Medulla oblongata (tissue), 1 donor: ENCODE measurements at regions not wholly inside any gene's neighbourhood (a gene's known extent, or its start where the extent isn't known, plus 50 kb on each side); places are given as distances from the start of the nearest gene placed in this dataset.

Source experiments
- DNase-seq: peaks from one replicate; pipeline ENCODE4 v3.0.0-alpha.2; 2015; ENCODE audit errors: extremely low spot score

DNA sequence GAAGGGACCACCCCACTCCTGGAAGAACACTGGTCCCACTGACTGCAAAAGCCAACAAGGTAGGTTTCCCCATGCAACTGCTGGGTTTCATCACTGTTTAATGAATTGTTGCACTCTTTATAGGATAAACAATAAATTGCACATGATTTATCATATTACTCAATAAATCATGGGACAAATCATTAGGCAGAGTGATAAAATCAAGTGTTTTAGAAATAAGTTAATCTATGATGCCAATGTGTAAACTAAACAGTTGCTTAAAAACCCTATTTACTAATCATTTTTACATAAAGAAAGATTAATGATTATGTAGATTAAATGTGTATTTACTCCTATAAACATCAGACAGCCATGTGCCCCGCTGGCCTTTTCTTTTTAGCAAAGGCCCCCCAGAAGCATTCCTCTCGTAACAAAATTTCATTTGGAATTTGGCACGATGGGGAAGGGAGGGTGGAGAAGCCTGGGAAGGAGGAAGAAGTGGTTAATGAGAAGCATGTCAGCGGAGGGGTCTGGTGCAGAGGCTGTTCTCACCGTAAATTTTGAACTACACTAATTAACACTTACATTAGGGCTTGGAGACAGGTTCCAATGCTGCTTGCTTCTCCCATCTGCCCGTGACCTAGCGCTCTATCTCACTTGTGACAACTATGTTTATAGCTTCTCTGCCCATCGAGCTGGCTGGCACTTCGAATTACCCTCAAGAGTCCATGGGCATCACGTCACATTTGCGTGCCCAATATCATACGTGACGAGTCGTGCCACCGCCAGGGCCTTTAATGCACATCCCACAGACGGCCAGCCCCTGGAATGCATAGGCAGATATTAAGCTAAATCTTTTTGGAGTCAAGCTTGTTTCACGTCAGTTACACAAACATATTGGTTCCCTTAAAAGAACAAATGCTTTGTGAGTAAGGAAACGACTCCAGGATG lies 357.7 kb upstream of the TSHZ3 start:
- DNase-seq = no peak

DNA sequence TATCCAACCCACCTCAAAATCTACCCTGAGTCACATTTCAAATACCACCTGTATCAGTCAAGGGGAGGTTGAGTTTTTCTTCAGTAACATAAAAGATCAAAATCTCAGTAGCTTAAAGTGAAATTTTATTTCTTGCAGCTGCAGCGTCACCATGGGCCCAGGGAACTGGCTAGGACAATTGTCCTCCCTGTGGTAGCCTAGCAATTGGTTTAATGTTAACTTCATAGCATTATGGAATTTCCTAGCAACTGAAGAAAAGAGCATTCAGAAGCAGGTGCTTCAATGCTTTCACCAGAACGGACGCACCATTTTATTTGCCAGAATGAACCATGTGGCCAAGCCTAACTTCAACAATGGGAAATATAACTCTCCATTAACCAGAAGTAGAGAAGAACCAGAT lies 359.3 kb upstream of the TSHZ3 start:
- no peak for DNase-seq

DNA sequence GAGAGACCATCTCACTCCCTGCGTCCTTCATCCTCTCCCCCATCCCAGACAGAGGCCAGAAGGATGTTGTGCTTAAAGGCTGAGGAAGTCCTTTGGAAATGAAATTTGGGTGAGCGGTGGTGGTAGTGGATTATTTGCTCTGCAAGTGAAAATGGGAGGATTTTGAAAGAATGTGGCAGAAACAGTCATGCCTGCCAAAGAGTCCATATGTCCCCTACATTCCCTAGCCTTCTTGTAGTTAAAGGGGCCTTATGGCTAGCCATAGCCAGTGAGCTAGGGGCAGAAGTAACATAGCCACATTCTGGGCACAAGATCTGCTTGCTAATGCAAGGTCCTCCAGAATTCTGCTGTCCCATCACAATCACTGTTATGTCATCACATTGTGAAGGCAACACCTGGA lies 360.2 kb upstream of the TSHZ3 start:
- no peak for DNase-seq

DNA sequence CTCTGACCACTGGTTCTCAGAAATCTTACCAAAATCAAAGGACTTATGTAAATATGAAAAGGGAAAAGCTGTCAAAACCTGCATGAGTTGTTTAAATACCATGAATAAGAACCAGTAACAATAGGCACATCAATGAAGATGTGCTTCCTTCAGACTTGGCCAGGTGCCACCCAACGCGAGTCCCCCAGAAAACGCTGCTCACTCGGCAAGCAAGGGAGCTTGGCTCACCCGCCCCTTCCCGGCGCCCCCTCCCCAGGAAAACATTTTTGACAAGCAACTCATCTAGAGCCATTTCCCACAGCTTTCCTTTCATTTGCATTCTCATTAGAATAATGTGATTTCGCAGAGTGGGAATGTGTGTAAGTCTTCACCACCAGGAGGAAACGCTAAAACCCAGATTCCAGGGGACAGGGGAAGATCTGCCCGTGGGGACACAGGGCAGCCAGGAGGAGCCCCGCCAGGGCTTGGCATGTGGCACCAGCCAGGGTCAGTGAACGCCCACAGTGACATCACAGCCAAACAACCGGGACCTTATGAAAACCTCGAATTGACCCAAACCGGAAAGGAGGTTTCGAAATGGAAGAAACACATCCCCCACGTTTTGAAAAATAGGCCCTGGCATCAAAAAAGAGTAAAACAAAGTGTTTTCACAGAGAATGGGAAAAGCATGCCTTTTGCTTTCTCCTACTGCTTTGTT lies 366.2 kb upstream of the TSHZ3 start:
- no peak for DNase-seq

DNA sequence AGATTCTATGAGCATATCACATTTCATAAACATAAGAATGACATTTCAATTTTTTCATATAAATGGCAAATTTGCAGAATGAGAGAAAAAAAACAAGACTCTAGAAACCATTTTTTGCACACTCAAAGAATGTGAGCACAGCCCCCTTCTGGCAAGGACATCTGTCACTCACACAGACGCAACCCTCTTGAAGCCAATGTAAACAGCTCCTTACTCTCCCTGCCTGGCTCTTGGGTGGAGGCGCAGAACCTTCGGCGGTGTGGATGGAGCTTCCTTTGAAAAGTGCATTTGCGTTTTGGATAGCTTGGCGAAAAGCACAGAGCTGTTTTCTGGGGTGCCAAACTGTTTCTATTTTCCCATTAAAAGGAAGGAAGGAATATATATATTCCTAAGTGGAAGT lies 367.6 kb upstream of the TSHZ3 start:
- no peak for DNase-seq

DNA sequence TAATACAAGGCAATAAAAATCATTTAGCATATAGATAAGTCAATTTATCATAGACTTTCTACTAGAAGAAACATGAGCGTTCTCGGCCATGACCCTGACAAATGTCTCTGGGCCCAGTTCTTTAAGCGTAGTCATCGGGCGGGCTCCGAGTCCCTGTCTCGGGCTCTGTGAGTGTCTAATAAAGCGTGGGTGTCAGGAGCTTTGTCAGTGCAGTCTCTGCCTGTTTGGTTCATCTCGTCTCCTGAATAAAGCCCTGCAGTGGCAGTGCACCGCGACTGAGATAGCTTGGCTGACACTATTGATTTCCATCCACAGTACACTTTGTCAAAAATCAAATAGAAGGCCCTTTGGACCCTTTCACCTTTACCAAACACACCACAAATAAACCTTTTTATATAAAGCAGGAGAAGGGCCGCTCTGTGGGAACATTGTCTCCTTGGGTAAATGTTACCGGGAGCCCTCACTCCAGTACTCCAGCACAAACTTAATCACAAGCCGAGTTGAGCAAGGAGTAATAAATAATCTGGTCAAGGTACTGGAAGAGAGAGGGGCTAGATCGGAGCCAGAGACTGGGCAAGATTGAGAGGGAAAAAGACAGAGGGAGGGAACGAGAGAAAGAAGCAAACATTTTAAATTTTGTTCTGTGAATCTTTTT lies 368.2 kb upstream of the TSHZ3 start:
- DNase-seq = no peak

DNA sequence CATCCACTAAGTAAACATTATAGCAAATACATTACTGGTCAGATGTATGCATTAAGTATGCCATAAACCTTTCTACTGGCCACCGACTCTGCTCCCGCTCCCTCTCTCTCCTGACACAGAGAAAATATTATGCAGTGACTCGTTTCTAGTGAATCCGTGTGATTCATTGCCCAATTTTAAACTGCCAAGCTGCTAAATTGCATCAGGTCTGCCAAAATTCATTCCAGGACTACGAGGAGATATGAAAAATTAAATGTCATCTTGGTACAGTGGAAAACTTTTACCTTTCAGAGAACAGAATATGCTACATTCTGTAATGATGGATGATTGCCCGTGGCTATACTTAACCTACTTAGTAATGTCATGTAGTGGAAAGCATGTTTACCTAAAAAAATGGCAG lies 368.8 kb upstream of the TSHZ3 start:
- no peak for DNase-seq

DNA sequence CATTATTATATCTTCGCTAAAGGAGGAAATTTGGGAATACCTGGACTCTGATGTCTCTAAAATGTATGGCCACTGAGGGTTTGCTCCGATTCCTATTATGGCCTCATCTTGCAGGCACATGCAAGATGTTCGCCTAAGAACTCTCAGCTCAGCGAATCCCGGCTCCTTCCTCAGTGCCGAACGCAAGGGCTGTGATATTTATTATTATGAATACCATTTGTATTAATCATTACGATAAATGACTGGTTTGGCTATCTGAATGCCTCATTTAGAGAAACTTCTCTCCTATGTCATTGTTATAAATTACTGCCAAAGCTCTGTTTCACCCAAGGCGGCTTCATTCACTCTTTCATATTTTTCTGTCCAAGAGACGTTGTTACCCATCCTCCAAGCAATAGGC lies 369.7 kb upstream of the TSHZ3 start:
- DNase-seq = no peak

DNA sequence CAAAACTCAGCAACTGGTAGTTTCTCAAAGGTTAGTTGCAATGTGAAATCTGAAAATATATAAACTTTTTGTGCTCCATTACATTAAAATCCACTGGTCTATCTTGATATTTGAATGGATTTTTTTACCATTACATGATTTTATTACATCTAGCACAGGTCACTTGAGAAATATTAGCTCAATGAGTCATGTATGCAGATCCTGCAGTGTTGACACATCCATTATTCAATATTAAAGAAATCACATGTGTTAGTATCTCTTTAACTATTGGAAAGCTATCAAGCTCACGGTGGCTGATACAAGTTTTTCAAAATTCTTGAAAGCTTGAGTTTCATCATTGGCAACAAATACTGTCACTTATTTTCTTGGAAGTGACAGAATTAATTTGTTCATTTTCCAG lies 373.9 kb upstream of the TSHZ3 start:
- no peak for DNase-seq

DNA sequence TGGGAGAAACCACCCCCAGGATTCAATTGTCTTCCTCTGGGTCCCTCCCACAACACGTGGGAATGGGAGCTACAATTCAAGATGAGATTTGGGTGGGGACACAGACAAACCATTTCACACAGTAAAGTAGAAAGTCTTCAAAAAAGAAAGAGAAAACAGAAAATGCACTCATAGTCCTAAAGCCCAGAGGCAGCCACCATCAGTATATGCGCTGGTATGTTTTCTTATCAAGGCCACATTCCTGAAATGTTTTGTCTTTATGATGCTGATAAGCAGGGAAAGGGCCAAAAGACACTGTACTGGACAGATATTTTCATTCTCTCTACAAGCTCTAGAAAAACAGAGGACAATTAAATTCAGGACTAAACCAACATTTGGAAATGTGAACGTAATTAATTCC lies 375.8 kb upstream of the TSHZ3 start:
- DNase-seq = no peak

DNA sequence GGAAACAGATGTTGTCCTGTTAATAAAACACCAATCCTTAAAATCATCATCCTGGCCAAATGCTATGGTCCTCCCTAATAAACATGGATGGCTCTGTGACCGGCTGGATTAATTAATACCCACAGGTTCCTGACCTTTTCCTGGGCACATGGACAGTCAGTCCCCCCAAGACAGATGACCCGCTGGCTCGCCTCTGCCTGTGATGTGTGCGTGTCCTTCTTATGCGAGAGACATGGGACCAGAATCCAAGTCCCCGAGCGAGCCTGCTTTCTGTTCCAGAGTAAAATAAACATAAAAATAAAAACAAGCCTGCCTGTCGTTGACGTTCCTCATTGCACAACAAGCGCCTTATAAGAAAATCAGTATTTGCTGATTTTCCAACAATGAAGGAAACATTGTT lies 378.3 kb upstream of the TSHZ3 start:
- no peak for DNase-seq

DNA sequence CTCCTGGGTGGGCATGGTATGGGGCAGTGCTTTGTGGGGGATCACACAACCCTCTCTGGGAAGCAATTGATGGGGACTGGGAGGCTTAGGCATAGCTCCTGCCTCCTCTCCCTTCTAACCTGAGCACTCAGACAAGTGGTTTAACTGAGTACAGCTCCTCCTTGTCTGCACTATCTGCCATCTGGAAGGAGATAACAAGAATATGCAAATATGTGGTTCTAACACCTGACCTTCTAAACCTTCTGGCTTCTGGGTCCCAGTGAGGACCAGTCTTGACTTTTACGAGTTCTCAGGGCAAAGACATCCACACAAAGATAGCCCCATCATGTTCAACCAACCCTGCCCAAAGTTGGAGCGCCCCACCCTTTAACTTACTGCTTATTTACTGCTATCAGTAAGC lies 381.0 kb upstream of the TSHZ3 start:
- no peak for DNase-seq

DNA sequence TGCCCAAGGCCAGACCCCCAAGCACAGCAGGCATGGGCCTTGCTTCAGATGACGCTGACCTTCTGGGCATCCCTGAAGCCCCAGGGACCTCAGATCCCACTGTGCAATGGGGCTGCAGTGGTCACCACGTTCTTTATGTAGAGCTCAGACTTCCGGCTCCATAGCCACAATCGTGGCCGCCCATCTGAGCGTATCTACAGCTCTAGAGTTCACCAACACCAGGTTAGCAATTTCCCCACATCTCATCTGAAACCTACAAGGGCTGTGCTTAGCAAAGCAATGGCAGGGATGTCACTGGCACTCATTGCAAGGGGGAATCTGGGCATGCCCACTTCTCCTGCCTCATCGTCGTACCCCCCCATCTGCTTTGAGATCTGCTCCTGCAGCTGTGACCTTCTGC lies 384.4 kb upstream of the TSHZ3 start:
- DNase-seq = no peak

DNA sequence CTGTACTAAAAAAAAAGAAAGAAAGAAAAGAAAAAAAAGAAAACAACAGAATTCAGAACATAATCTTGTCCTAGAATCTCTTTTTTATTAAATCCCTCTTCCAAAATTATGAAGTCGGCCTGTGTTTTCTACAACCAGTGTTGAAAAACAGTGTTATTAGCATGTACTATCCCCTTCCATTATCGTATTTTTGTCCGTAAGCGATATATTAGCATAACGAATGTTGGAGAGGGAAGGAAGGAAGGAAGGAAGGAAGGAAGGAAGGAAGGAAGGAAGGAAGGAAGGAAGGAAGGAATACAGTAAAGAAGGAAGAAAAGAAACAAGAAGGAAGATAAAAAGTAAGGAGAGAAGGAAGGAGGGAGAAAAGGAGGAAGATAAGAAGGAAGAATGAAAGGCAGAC lies 393.0 kb upstream of the TSHZ3 start:
- no peak for DNase-seq

DNA sequence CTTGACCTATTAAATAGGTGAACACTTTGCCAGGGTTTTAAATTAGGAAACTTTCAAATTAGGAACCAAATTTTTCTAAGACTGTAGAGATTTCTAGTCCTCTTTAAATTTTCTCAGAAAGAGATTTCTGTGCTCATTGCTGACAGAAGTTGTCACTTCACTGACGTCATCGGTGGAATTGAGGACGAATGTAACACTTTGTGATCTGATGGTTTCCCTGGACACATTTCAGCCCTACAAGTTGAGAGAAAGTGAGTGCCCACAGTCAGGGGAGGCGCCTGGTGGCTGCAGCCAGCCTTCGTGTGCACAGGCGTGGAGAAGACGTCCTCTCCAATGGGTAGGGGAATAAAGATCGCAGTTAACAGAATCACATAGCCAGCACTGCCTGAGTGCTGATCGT lies 396.5 kb upstream of the TSHZ3 start:
- no peak for DNase-seq

DNA sequence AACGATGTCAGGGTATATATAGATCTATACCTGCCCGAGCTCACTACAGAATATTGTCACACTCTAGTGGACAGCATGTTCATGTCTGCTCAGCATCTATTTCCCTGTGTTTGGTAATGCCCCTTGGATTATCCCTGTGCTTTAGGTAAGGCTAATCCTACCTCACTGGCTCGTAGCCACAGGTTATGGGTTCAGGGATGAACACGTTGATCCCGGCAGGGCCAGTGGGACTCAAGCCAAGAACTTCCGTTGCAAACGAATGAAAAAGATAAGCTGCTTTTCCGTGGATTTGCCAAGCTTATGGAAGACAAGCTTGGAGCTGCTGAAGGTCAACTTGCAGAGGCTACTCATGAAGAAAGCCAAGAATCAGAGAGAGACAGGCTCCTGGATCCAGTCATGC lies 400.0 kb upstream of the TSHZ3 start:
- no peak for DNase-seq

DNA sequence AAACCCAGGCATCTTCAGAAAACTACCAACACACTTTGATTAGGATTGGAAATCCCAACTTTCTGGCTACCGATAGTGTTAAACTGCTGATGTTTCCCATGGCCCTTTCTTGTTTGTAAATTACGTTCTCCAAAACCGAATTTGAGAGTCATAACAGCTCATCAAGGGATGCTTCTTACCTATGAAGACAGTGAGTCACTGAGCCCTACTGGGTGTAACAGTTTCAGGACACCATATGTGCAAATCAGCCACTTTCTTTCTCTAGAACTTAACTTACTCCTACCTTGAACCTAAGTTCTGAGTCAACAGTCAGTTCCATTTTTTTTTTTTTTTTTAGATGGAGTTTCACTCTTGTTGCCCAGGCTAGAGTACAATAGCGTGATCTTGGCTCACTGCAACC lies 410.1 kb upstream of the TSHZ3 start:
- DNase-seq = no peak

DNA sequence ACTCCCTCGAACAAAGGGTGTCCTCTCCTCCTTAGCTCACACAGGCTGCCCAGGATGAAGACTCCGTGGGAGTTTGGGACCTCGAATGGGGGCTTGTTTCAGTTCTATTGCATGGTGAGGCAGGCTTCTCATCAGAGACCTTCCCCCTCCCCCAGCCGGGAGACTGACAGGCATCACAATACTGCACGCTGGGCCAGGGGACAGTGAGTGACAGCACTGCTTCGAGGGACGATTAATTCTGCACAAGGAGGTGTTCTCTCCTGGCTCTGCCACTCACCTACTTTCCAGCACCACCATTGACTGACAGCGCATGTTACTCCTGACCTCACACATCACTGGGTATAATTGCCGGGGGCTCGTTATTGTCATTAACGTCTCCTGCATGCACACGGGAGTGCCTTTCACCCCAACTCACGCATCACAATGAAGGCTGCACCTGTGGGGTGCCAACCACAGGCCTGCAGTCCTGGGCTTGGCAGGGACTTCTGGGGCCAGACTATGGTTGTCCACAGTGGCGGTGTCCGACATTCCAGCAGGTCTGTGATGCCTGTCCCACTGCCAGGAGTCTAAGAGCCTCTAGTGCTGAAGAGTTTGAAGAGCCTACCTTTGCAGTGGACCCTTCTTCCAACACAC lies 412.2 kb upstream of the TSHZ3 start:
- DNase-seq = no peak

DNA sequence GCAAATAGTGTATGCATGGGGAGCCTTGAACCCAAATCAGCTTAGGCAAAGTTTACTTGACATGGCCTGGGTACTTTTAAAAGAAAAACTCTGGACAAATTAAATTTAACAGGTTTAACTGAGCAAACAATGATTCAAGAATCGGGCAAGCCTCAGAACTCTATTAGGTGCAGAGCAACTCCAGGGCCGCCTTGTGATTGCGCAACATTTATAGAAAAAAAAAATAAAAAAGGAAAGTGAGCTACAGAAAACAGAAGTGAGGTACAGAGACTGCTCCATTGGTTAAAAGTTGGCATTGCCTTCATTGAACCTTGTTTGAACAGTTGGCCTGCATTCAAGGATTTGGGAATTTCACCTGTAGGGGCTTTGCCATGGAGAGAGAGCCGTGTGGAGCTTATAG lies 421.0 kb upstream of the TSHZ3 start:
- DNase-seq = no peak

DNA sequence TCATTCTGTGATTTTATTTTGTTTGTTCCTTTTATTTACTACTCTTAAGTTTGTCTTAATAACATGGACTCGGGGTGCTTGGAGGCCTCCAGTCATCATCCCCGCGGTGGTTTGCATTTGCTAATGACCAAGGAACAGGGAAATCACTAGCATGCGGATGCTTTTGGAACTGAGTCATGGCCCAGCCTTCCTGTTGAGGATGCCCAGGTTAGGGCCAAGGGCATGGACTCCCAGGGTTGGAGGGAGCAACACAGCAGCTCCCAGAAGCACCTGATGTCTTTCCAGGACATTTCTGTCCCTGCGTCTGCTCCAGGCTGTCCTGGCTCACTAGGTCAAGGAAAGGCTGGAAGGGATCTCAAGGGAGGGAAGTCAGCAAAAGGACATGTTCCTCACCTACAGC lies 423.7 kb upstream of the TSHZ3 start:
- DNase-seq = no peak

DNA sequence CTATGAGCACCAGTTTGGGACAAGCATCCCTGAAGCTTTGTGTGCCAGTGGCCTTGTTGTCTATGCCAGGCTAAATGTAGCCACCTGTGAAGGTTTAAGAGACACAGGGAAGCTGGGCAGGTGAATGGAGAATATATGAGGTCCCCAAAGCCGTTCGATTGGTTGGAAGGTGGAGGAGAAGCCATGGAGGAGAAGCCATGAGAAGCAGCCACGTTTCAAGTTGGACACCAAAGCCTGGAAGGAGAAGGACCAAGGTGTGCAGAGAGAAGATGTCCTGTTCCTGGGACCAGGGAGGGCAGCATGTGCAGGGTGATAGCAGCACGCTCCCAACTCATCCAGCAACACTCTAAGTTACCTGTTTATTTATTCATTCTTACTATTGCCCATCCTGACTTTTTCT lies 432.3 kb upstream of the TSHZ3 start:
- DNase-seq = no peak

DNA sequence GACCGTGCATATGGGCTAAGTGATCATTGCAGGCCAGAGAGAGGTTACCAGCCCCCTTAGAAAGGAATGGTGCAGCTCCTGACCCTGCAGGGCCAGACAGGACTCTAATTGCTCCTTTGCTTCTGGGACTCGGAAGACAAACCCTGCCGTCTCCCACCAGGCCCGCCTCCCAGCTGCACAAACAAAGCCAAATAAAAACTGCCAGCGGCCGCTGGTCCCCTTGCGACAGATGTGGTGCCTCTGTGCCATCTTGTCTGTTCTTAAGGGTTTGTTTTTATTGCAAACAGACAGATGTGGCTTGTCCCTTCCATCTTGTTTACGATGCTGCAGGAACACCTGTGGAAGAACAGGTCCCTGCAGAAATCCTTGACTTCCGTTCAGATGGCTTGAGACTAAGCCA lies 434.4 kb upstream of the TSHZ3 start:
- DNase-seq = no peak
